ENCODE measurements at regions not wholly inside any gene's neighbourhood (a gene's known extent, or its start where the extent isn't known, plus 50 kb on each side); places are given as distances from the start of the nearest gene placed in this dataset.

DNA sequence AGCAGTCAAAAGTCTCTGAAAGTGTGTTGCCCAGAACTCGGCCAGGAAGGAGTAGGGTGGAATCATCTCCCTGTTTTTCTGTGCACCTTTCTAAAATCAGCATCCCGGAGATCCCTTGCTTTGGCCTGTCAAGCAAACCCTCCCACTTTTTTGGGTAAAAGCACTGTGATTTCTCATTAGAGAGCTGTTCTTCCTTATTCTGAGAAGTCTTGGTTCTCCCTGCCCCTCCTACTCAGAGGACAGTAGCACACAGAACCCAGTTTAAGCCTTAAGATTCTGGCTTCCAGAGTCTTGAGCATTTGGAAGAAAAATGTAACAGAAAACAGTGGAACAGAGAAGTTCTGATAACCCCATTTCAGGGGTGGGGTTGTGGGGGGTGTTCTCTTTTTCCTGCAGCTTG is 52.6 kb upstream of the KATNAL1 start:
- H2BK15ac ChIP-seq (replicated peaks; ENCODE audit: low read depth): no peak overlapping the region
- H4K8ac ChIP-seq (ENCODE audit: low read depth, low read length): no peak overlapping the region
- H3K23ac ChIP-seq (ENCODE audit: low read length): no peak overlapping the region
- H2AK5ac ChIP-seq (ENCODE audit: low read length): no peak overlapping the region
- H2BK120ac ChIP-seq (ENCODE audit: low read depth, low read length): no peak overlapping the region
- no peak overlapping the region for H3K4me3 ChIP-seq (ENCODE audit: low read length)
- no peak overlapping the region for H4K5ac ChIP-seq (ENCODE audit: low read length)
- no peak overlapping the region for H3K27ac ChIP-seq (ENCODE audit: low read depth, low read length)
- H3K56ac ChIP-seq (ENCODE audit: low read length): no peak overlapping the region
- DNase-seq: no peak
- H3K9ac ChIP-seq (ENCODE audit: low read length): no peak overlapping the region
- no peaks in the 10 kb centered on the region for H3K79me2 ChIP-seq (ENCODE audit: control insufficient read depth, insufficient read depth, low read length)
- H3K36me3 ChIP-seq (ENCODE audit: control insufficient read depth, insufficient read depth, low read length): no peaks in the 10 kb centered on the region
- H3K4me1 ChIP-seq (ENCODE audit: control insufficient read depth, low read depth, low read length): peaks cover 2% of the 10 kb centered on the region
- no peaks in the 10 kb centered on the region for H3K79me1 ChIP-seq (ENCODE audit: low read length)
- H3K27me3 ChIP-seq (ENCODE audit: insufficient read depth, low read length, poor library complexity): no peaks in the 10 kb centered on the region
- H3K4ac ChIP-seq (ENCODE audit: low read depth, low read length): no peak overlapping the region
- H3K18ac ChIP-seq (ENCODE audit: low read length): no peak overlapping the region
- WGBS (ENCODE audit: extremely low coverage, insufficient coverage, low lambda C conversion rate): no CpG with 5 or more reads among the region's 2 CpGs
- H2BK5ac ChIP-seq (ENCODE audit: low read length): no peak overlapping the region
- no peak overlapping the region for H3K4me2 ChIP-seq (ENCODE audit: low read length)

DNA sequence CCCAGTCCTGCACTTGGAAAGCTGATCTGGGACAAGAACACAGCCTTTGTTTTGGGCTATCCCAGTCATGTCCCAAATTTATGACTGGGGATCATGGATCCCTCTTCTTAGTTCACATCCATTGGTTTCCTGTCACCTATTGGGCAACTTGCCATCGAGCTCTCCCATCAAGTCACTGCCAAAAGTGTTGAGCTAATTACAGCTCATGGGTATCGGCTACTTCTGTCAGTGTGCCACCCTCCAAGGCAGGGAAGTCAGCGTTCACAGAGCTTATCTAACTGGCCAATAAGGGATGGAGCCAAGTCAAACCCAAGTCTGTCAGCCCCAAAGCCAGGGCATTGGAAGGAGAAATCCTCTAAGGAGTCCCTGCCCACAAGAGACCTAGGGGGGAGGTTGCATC is 53.2 kb upstream of the KATNAL1 start:
- Histone ChIP-seq H4K8ac (ENCODE audit: low read depth, low read length) (no peak overlapping the region), H3K4ac (ENCODE audit: low read depth, low read length) (no peak overlapping the region)
- no CpG with 5 or more reads among the region's 3 CpGs for WGBS (ENCODE audit: extremely low coverage, insufficient coverage, low lambda C conversion rate)

DNA sequence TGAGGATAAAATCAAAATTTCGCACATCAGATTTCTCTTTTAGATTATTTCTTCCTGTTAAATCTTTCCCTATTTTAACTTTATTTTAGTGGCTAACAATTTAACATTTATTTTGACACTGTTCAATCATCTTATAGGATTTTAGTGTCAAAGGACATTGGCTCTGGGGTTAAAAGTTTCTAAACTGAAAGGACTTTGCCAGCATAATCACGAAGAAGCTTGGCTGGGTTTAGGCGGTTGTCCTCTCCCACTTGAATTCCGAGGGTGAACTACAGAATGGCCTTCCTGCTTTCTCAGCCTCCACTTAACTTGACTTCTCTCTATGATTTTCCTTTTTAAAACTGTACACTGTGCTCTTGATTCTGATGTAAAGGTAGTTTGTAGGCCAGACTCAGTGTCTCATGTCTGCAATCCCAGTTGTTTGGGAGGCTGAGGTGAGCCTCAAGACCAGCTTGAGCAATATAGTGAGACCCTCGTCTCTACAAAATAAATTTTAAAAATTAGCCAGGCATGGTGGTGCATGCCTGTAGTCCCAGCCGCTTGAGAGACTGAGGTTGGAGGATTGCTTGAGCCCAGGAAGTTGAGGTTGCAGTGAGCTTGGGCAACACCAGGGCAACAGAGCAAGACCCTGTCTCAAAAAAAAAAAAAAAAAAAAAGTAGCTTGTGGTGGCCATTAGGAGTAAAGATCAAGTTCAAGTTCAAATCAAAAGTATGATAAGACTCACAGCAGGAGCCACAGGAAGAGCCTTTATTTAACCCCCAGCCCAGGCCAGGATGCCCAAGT is 54.8 kb upstream of the KATNAL1 start:
- Histone ChIP-seq H3K4me3 (ENCODE audit: low read length) (no peak overlapping the region), H3K36me3 (ENCODE audit: control insufficient read depth, insufficient read depth, low read length) (no peaks in the 10 kb centered on the region), H3K4ac (ENCODE audit: low read depth, low read length) (no peak overlapping the region), H2BK15ac (replicated peaks; ENCODE audit: low read depth) (no peak overlapping the region), H3K18ac (ENCODE audit: low read length) (no peak overlapping the region), H2AK5ac (ENCODE audit: low read length) (no peak overlapping the region), H3K27ac (ENCODE audit: low read depth, low read length) (no peak overlapping the region), H3K23ac (ENCODE audit: low read length) (no peak overlapping the region), H4K8ac (ENCODE audit: low read depth, low read length) (no peak overlapping the region), H3K9ac (ENCODE audit: low read length) (no peak overlapping the region), H3K4me1 (ENCODE audit: control insufficient read depth, low read depth, low read length) (peaks cover 3% of the 10 kb centered on the region), H3K79me2 (ENCODE audit: control insufficient read depth, insufficient read depth, low read length) (no peaks in the 10 kb centered on the region), H3K79me1 (ENCODE audit: low read length) (no peaks in the 10 kb centered on the region), H2BK120ac (ENCODE audit: low read depth, low read length) (no peak overlapping the region), H4K5ac (ENCODE audit: low read length) (no peak overlapping the region), H3K4me2 (ENCODE audit: low read length) (no peak overlapping the region), H2BK5ac (ENCODE audit: low read length) (no peak overlapping the region), H3K27me3 (ENCODE audit: insufficient read depth, low read length, poor library complexity) (no peaks in the 10 kb centered on the region), H3K56ac (ENCODE audit: low read length) (no peak overlapping the region)
- WGBS (ENCODE audit: extremely low coverage, insufficient coverage, low lambda C conversion rate): no CpG with 5 or more reads among the region's 6 CpGs
- no peak for DNase-seq

More for the DNA sequence above, 53.2 kb upstream of the KATNAL1 start:
- H3K79me2 ChIP-seq (ENCODE audit: control insufficient read depth, insufficient read depth, low read length): no peaks in the 10 kb centered on the region
- no peaks in the 10 kb centered on the region for H3K27me3 ChIP-seq (ENCODE audit: insufficient read depth, low read length, poor library complexity)
- no peak overlapping the region for H4K5ac ChIP-seq (ENCODE audit: low read length)
- no peak overlapping the region for H3K23ac ChIP-seq (ENCODE audit: low read length)
- no peak overlapping the region for H2BK5ac ChIP-seq (ENCODE audit: low read length)
- no peak overlapping the region for H3K18ac ChIP-seq (ENCODE audit: low read length)
- no peak overlapping the region for H2BK120ac ChIP-seq (ENCODE audit: low read depth, low read length)
- no peak overlapping the region for H3K56ac ChIP-seq (ENCODE audit: low read length)
- no peak overlapping the region for H2BK15ac ChIP-seq (replicated peaks; ENCODE audit: low read depth)
- no peak for DNase-seq
- H3K4me2 ChIP-seq (ENCODE audit: low read length): no peak overlapping the region
- no peak overlapping the region for H3K9ac ChIP-seq (ENCODE audit: low read length)
- H3K4me1 ChIP-seq (ENCODE audit: control insufficient read depth, low read depth, low read length): peaks cover 3% of the 10 kb centered on the region
- no peak overlapping the region for H3K27ac ChIP-seq (ENCODE audit: low read depth, low read length)
- H3K79me1 ChIP-seq (ENCODE audit: low read length): no peaks in the 10 kb centered on the region
- H2AK5ac ChIP-seq (ENCODE audit: low read length): no peak overlapping the region
- no peaks in the 10 kb centered on the region for H3K36me3 ChIP-seq (ENCODE audit: control insufficient read depth, insufficient read depth, low read length)
- no peak overlapping the region for H3K4me3 ChIP-seq (ENCODE audit: low read length)

DNA sequence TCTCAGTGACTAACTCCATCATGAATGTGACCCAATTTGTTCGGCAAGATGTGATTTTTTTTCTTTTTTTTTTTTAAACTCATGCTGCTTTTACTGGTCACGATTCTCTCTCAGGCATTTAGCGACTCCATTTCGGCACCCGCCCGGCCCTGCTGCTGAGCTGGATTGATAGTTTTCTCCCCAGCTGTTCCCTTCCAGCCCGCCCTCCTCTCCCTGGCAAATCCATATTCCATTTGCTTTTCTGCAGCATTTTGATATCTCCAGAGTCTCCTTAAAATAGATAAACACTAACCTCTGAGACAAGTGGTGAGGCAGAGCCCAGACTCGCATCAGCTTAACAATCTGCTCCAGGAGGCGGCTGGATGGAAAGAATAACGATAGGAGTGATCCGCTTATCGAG is 55.5 kb upstream of the KATNAL1 start:
- Histone ChIP-seq H4K5ac (ENCODE audit: low read length) (no peak overlapping the region), H3K23ac (ENCODE audit: low read length) (no peak overlapping the region), H3K9ac (ENCODE audit: low read length) (no peak overlapping the region), H3K27ac (ENCODE audit: low read depth, low read length) (no peak overlapping the region), H3K18ac (ENCODE audit: low read length) (no peak overlapping the region), H2BK120ac (ENCODE audit: low read depth, low read length) (no peak overlapping the region), H2BK5ac (ENCODE audit: low read length) (no peak overlapping the region), H3K79me2 (ENCODE audit: control insufficient read depth, insufficient read depth, low read length) (no peaks in the 10 kb centered on the region), H3K4me1 (ENCODE audit: control insufficient read depth, low read depth, low read length) (peaks cover 3% of the 10 kb centered on the region), H3K4ac (ENCODE audit: low read depth, low read length) (no peak overlapping the region), H3K36me3 (ENCODE audit: control insufficient read depth, insufficient read depth, low read length) (no peaks in the 10 kb centered on the region), H2BK15ac (replicated peaks; ENCODE audit: low read depth) (no peak overlapping the region), H3K4me2 (ENCODE audit: low read length) (no peak overlapping the region), H3K4me3 (ENCODE audit: low read length) (no peak overlapping the region), H4K8ac (ENCODE audit: low read depth, low read length) (no peak overlapping the region), H3K27me3 (ENCODE audit: insufficient read depth, low read length, poor library complexity) (no peaks in the 10 kb centered on the region), H3K56ac (ENCODE audit: low read length) (no peak overlapping the region), H3K79me1 (ENCODE audit: low read length) (no peaks in the 10 kb centered on the region), H2AK5ac (ENCODE audit: low read length) (no peak overlapping the region)
- DNase-seq: no peak
- whole genome bisulfite sequencing (ENCODE audit: extremely low coverage, insufficient coverage, low lambda C conversion rate): no CpG with 5 or more reads among the region's 12 CpGs

DNA sequence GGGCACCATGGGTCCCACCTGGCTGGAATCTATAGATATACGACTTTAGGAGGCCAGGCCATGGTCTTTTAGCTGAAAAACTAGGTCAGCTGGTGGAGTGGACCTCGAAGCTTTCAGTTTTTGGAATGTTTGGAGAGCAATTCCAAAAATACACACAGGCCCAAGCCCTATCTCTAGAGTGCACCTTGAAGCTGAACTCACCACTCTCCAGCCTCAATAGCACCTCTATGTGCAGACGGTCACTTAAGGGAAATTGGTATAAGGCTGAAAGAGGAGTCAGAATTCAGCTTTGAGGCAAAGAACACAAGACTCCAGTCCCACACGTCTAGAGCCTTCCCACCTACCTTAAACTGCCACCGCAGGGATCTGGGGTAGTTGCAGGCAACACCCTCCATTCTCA is 56.4 kb upstream of the KATNAL1 start:
- H3K36me3 ChIP-seq (ENCODE audit: control insufficient read depth, insufficient read depth, low read length): no peaks in the 10 kb centered on the region
- H2AK5ac ChIP-seq (ENCODE audit: low read length): no peak overlapping the region
- H3K4me1 ChIP-seq (ENCODE audit: control insufficient read depth, low read depth, low read length): peaks cover 3% of the 10 kb centered on the region
- H2BK5ac ChIP-seq (ENCODE audit: low read length): peak overlapping the region; percentile 41
- peak overlapping the region; percentile 61 for H2BK120ac ChIP-seq (ENCODE audit: low read depth, low read length)
- peak overlapping the region; percentile 18 for H3K4ac ChIP-seq (ENCODE audit: low read depth, low read length)
- no peak overlapping the region for H3K23ac ChIP-seq (ENCODE audit: low read length)
- H3K18ac ChIP-seq (ENCODE audit: low read length): peak overlapping the region; percentile 86
- H2BK15ac ChIP-seq (replicated peaks; ENCODE audit: low read depth): no peak overlapping the region
- H3K27ac ChIP-seq (ENCODE audit: low read depth, low read length): no peak overlapping the region
- H4K5ac ChIP-seq (ENCODE audit: low read length): peak overlapping the region; percentile 60
- no peak for DNase-seq
- no CpG with 5 or more reads among the region's 5 CpGs for WGBS (ENCODE audit: extremely low coverage, insufficient coverage, low lambda C conversion rate)
- no peak overlapping the region for H3K4me3 ChIP-seq (ENCODE audit: low read length)
- peak overlapping the region; percentile 8 for H3K56ac ChIP-seq (ENCODE audit: low read length)
- no peaks in the 10 kb centered on the region for H3K79me2 ChIP-seq (ENCODE audit: control insufficient read depth, insufficient read depth, low read length)
- no peak overlapping the region for H3K4me2 ChIP-seq (ENCODE audit: low read length)
- no peaks in the 10 kb centered on the region for H3K79me1 ChIP-seq (ENCODE audit: low read length)
- no peak overlapping the region for H3K9ac ChIP-seq (ENCODE audit: low read length)
- H4K8ac ChIP-seq (ENCODE audit: low read depth, low read length): peak overlapping the region; percentile 30
- H3K27me3 ChIP-seq (ENCODE audit: insufficient read depth, low read length, poor library complexity): no peaks in the 10 kb centered on the region

DNA sequence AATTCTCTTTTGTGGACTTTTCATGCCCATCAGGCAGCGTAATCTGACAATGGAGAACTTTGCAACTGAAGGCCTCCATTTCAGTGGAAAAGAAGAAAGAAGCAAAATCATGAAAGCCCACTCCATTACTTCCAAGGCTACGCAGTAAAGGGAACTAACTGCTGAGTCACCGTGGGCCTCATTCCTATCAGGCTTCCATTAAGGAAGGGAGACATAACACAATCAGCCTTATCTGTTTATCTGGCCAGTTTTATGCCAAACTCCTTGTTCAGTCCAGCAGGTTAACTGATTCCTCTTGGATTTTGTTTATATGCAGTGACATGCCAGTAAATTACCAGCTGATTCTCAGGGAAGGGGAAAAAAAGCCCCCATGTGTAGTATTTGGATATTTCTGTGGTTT is 56.8 kb upstream of the KATNAL1 start:
- Histone ChIP-seq H3K79me2 (ENCODE audit: control insufficient read depth, insufficient read depth, low read length) (no peaks in the 10 kb centered on the region), H2AK5ac (ENCODE audit: low read length) (no peak overlapping the region), H3K27me3 (ENCODE audit: insufficient read depth, low read length, poor library complexity) (no peaks in the 10 kb centered on the region), H3K23ac (ENCODE audit: low read length) (no peak overlapping the region), H3K4ac (ENCODE audit: low read depth, low read length) (peak overlapping the region; percentile 18), H3K18ac (ENCODE audit: low read length) (peak overlapping the region; percentile 86), H3K4me1 (ENCODE audit: control insufficient read depth, low read depth, low read length) (peaks cover 3% of the 10 kb centered on the region), H2BK120ac (ENCODE audit: low read depth, low read length) (peak overlapping the region; percentile 62), H2BK5ac (ENCODE audit: low read length) (peak overlapping the region; percentile 41), H4K5ac (ENCODE audit: low read length) (peak overlapping the region; percentile 60), H3K4me3 (ENCODE audit: low read length) (no peak overlapping the region), H3K9ac (ENCODE audit: low read length) (no peak overlapping the region), H3K4me2 (ENCODE audit: low read length) (no peak overlapping the region), H3K79me1 (ENCODE audit: low read length) (no peaks in the 10 kb centered on the region), H4K8ac (ENCODE audit: low read depth, low read length) (peak overlapping the region; percentile 30), H3K36me3 (ENCODE audit: control insufficient read depth, insufficient read depth, low read length) (no peaks in the 10 kb centered on the region), H3K27ac (ENCODE audit: low read depth, low read length) (no peak overlapping the region), H3K56ac (ENCODE audit: low read length) (peak overlapping the region; percentile 10), H2BK15ac (replicated peaks; ENCODE audit: low read depth) (peak overlapping the region; percentile 29)
- WGBS (ENCODE audit: extremely low coverage, insufficient coverage, low lambda C conversion rate): no CpG with 5 or more reads among the region's 3 CpGs
- DNase-seq: peak; percentile 50

Measured in mesendoderm (in vitro differentiated cells).